ENCODE measurements at regions not wholly inside any gene's neighbourhood (a gene's known extent, or its start where the extent isn't known, plus 50 kb on each side); places are given as distances from the start of the nearest gene placed in this dataset.

DNA sequence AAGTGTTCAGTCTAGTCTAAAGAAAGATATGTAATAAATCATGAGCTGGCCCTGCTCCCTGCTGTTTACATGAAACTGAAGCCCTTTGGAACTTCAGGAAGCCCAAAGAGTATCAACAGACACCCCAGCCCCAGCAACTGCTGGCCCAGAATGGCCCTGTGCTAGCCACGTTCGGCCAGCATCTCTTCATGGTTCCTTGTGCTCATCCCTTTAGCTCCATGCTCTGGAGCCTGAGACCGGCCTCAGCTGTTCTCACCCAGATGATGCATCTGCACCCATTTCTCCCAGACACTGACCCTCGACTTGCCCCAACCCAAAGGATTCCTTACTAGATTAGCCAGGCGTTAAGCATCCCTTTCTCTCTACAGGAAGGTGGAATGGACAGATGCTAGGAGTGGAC lies 207.3 kb downstream of the HS3ST3B1 start:
- no peak for TF ChIP-seq POLR2A (IDR thresholded peaks at IDR 0.05)
- TF ChIP-seq, protein P1, sequence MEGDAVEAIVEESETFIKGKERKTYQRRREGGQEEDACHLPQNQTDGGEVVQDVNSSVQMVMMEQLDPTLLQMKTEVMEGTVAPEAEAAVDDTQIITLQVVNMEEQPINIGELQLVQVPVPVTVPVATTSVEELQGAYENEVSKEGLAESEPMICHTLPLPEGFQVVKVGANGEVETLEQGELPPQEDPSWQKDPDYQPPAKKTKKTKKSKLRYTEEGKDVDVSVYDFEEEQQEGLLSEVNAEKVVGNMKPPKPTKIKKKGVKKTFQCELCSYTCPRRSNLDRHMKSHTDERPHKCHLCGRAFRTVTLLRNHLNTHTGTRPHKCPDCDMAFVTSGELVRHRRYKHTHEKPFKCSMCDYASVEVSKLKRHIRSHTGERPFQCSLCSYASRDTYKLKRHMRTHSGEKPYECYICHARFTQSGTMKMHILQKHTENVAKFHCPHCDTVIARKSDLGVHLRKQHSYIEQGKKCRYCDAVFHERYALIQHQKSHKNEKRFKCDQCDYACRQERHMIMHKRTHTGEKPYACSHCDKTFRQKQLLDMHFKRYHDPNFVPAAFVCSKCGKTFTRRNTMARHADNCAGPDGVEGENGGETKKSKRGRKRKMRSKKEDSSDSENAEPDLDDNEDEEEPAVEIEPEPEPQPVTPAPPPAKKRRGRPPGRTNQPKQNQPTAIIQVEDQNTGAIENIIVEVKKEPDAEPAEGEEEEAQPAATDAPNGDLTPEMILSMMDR (IDR thresholded peaks at IDR 0.05) = no peak

Data from breast epithelium (tissue), 3 donors.